ENCODE measurements at regions not wholly inside any gene's neighbourhood (a gene's known extent, or its start where the extent isn't known, plus 50 kb on each side); places are given as distances from the start of the nearest gene placed in this dataset.

DNA sequence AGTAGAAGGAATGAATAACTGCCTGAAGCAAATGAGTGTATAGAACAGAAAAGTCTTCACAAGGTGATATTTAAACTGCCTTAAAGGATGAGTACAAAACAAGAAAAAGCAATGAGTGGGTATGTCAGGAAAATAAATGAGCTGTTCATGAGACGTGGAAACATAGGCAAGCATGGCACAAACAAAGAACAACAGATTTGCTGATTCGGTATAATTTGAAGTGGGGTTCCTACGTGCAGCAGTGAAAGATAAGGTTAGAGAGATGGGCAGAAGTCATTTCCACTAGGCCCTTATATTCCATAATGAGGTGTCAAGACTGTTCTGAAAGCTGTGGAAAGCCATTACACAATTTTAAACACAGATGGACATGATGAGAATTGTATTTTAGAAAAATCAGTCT, 506.6 kb downstream of the KLHL13 start:
- TF ChIP-seq, protein P1, sequence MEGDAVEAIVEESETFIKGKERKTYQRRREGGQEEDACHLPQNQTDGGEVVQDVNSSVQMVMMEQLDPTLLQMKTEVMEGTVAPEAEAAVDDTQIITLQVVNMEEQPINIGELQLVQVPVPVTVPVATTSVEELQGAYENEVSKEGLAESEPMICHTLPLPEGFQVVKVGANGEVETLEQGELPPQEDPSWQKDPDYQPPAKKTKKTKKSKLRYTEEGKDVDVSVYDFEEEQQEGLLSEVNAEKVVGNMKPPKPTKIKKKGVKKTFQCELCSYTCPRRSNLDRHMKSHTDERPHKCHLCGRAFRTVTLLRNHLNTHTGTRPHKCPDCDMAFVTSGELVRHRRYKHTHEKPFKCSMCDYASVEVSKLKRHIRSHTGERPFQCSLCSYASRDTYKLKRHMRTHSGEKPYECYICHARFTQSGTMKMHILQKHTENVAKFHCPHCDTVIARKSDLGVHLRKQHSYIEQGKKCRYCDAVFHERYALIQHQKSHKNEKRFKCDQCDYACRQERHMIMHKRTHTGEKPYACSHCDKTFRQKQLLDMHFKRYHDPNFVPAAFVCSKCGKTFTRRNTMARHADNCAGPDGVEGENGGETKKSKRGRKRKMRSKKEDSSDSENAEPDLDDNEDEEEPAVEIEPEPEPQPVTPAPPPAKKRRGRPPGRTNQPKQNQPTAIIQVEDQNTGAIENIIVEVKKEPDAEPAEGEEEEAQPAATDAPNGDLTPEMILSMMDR (IDR thresholded peaks at IDR 0.05), result no peak
- TF ChIP-seq POLR2A (IDR thresholded peaks at IDR 0.05), result no peak

Measured in vagina (tissue), 2 donors.